Stimulated activated CD4-positive, alpha-beta T cell treated with anti-CD3 and anti-CD28 coated beads, Interleukin-15, amount 100 ng/mL, for 1 hour (primary cell): ENCODE measurements at regions not wholly inside any gene's neighbourhood (a gene's known extent, or its start where the extent isn't known, plus 50 kb on each side); places are given as distances from the start of the nearest gene placed in this dataset.

ENCODE experiments used
- DNase-seq, 2 donors: peaks; one replicate each; pipeline ENCODE4 v3.0.0-alpha.2; 2020; ENCODE audit warnings: low read depth in 1 of 2, low spot score in 1 of 2

DNA sequence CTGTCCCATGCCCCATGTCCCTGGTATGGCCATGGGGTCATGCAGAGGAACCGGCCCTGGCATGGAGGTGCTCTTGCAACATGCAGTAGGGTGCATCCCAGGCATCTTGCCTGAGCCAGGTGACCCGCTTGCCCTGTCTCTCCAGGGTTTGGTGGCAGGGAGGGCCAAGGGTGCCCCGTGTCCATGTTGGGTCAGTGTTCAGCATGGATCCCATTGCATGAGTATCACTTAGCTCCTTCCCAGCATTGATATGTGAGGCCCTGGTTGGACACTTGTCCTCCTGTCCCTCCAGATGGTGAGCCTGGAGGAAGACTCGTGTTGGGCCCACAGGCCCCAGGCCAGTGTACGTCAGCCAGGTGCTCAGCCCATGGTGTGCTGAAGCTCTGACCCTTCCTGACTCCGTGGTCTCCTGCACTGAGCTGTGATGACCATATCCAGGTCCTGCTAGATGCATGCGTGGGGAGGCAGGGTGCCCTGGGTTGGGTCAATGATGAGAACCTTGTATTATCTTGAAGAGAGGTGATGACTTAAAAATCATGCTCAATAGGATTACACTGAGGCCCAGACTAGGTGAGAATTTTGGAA, 205.0 kb downstream of the UBE3A start:
- no peak for DNase-seq

DNA sequence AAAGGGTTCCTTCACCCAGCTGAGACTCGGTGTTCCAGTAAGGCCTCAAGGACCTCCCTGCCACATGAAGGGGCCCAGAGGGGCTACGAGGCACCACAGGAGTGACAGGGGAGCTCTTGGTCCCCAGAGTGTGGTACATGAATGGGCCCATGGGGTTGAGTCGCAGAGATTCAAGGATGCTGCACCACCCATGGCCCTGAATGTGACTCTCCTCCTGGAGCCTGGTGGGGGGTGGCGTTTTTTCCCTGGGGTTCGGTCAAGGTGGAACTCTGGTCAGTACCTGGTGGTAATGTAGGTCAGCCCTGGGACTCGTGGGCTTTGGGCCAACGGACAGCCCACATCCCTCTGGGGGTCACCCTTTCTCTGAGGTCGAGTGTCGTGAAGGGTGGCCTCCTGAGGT, 204.0 kb downstream of the UBE3A start:
- no peak for DNase-seq

- no peak for DNase-seq
These were observed 203.4 kb downstream of the UBE3A start for GRCh38 chr15:25235391-25235790.

DNA sequence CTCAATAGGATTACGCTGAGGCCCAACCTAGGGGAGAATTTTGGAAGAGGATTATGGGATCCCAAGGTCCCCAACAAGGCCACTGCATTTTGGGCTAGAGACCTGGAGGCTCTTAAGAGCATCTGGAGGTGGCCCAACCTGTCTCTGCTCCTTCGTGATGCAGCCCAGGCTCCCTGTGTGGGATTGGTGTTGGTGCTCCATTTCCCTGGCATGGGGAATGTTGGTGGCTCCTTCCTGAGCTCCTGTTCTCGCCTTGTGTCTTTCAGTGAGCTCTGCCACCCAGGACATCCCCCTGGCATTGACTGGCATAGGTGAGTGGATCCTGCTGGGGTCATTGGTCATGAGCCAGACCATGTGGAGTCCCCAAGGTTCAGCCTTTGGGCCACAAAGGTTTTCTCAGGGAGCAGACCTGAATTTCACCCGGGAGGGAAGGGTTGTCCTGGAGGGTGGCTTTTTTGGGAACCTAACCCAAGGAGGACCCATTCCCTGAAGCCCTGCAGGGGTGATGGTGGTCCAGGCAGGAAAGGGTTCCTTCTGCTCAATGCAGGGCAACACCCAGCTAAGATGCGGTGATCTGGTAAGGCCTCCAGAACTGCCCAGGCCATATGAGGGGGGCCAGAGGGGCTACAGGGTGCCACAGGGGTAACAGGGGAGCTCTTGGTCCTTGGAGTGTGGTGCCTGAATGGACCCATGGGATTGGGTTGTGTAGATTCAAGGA, 202.5 kb downstream of the UBE3A start:
- DNase-seq: no peak

- DNase-seq: no peak
These were observed 202.0 kb downstream of the UBE3A start for GRCh38 chr15:25236861-25237155.

DNA sequence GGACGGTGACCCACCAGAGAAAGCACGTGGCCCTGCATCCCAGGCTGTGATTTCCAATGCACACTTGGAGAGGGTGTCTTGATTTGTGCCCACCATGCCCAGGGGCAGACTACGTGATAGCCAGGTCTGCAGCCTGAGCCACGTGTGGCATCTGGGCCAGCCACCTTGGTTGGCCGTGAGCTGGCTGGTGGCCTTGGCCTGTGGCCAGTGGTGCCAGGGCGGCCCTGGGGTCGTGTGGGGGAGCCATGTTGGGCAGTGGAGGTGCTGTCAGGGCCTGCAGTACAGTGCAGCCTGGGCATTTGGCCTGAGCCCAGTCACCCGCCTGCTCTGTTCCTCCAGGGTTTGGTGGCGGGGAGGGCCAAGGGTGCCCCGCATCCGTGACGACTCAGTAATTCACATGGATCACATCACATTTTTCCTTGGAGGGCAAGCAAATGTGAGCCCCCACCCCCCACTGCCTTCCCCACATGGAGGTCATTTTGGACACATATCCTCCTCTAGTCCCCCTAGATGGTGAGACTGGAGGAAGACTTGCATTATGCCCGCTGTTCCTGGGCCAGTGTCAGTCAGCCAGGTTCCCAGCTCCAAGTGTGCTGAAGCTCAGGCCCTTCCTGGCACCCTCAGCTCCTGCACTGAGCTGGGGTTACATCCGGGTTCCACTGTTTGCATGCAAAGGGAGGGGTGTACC, 201.4 kb downstream of the UBE3A start:
- no peak for DNase-seq

GRCh38 chr15:25238126-25238525, 200.7 kb downstream of the UBE3A start:
- DNase-seq: no peak

GRCh38 chr15:25238716-25239470, 199.9 kb downstream of the UBE3A start:
- DNase-seq: no peak

DNA sequence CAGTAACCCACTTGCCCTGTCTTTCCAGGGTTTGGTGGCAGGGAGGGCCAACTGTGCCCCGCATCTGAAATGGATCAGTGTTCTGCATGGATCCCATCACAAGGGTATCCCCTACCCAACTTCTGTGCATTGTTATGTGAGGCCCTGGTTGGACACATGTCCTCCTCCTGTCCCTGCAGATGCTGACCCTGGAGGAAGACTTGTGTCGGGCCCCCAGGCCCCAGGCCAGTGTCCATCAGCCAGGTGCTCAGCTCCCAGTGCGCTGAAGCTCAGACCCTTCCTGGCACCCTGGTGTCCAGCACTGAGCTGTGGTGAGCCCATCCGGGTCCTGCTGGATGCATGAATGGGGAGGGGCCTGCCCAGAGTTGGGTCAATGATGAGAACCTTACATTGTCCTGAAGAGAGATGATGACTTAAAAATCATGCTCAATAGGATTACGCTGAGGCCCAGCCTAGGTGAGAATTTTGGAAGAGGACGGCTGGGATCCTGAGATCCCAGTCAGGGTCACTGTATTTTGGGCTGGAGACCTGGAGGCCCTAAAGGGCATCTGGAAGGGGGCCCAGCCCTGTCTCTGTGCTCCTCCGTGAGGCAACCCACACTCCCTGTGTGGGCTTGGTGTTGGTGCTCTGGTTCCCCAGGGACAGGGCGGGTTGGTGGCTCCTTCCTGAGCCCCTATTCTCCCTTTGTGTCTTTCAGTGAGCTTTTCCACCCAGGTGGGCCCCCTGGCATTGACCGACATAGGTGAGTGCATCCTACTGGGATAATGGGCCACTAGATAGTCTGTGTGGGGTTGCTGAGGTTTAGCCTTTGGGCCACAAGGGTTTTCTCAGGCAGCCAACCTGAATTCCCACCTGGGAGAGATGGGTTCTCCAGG, 199.1 kb downstream of the UBE3A start:
- no peak for DNase-seq

- no peak for DNase-seq
These were observed 198.3 kb downstream of the UBE3A start for GRCh38 chr15:25240461-25241021.

DNA sequence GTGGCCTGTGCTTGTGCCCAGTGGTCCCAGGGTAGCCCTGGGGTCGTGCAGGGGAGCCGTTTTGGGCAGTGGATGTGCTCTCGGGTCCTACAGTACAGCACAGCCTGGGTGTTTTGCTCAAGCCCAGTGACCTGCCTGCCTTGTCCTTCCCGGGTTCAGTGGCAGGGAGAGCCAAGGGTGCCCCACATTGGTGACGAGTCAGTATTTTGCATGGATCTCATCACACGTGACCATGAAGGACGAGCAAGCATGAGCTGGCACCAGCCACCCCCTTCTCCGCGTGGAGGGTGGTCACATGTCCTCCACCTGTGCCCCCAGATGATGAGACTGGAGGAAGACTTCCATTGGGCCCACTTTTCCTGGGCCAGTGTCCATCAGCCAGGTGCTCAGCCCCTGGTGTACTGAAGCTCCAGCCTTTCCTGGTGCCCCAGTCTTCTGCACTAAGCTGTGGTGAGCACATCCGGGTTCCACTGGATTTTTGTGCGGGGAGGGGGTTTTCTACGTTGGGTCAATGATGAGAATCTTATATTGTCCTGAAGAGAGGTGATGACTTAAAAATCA, 197.5 kb downstream of the UBE3A start:
- DNase-seq: no peak

DNA sequence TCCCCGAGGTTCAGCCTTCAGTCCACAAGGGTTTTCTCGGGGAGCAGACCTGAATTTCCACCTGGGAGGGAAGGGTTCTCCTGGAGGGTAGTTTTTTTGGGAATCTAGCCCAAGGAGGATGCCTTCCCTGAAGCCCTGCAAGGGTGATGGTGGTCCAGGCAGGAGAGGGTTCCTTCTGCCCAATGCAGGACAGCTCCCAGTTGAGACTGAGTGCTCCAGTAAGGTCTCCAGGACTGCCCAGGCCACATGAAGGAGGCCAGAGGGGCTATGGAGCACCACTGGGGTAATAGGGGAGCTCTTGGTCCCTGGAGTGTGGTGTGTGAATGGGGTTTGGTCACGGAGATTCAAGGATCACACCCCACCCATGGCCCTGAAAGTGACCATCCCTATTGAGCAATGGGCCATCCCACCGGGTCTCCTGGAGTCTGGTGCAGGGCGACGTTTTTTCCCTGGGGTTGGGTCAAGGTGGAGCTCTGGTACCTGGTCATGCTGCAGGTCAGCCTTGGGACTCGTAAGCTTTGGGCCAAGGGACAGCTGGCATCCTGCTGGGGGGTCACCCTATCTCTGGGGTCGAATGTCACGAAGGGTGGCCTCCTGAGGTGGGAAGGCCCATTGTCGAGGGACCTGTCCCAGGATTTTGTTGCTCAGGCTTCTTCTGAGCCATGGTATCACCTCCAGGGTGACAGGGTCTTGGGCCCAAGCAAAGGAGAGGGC, 196.5 kb downstream of the UBE3A start:
- DNase-seq: no peak

- no peak for DNase-seq
These were observed 195.6 kb downstream of the UBE3A start for GRCh38 chr15:25242957-25243799.

GRCh38 chr15:25243800-25244097, 195.1 kb downstream of the UBE3A start:
- DNase-seq: no peak

DNA sequence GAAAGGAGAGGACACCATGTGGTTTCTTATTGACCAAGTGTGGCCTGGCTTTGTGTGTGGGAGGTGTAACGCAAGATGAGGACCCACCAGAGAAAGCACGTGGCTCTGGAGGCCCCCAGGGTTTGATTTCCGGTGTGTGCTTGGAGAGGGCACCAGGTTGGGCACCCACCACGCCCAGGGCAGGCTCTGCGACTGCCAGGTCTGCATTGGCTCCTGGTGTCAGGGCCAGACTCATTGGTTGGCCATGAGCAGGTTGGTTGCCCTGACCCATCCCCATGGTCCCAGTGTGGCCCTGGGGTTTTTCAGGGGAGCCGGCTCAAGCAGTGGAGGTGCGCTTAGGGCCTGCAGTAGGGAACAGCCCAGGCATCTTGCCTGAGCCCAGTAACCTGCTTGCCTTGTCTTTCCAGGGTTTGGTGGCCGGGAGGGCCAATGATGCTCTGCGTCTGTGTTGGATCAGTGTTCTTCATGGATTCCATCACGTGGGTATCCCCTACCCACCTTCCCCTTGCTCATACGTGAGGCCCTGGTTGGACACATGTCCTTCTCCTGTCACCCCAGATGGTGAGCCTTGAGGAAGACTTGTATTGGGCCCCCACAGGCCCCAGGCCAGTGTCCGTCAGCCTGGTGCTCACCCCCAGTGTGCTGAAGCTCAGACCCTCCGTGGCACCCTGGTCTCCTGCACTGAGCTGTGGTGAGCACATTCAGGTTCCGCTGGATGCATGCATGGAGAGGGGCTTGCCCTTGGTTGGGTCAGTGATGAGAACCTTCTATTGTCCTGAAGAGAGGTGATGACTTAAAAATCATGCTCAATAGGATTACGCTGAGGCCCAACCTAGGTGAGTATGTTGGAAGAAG, 193.9 kb downstream of the UBE3A start:
- no peak for DNase-seq

GRCh38 chr15:25245801-25246622, 192.8 kb downstream of the UBE3A start:
- no peak for DNase-seq
